ENCODE measurements at regions not wholly inside any gene's neighbourhood (a gene's known extent, or its start where the extent isn't known, plus 50 kb on each side); places are given as distances from the start of the nearest gene placed in this dataset.

GRCh38 chr4:46594661-46595060 lies 204.7 kb upstream of the GABRA2 start:
- in situ Hi-C loops (cut with HindIII; ENCODE audit: low pct_unique_long_range_greater_than_20kb, low sequenced_read_pairs), result no loop called here
- no peak for DNase-seq (ENCODE audit: low read depth, low spot score)

- in situ Hi-C loops (cut with HindIII; ENCODE audit: low pct_unique_long_range_greater_than_20kb, low sequenced_read_pairs), result no loop called here
- DNase-seq (ENCODE audit: low read depth, low spot score), result no peak
These were observed 196.6 kb upstream of the GABRA2 start for GRCh38 chr4:46586566-46586965.

GRCh38 chr4:46581677-46582076 lies 191.7 kb upstream of the GABRA2 start:
- DNase-seq (ENCODE audit: low read depth, low spot score), result no peak
- in situ Hi-C loops (cut with HindIII; ENCODE audit: low pct_unique_long_range_greater_than_20kb, low sequenced_read_pairs), result no loop called here

- DNase-seq (ENCODE audit: low read depth, low spot score), result no peak
- in situ Hi-C loops (cut with HindIII; ENCODE audit: low pct_unique_long_range_greater_than_20kb, low sequenced_read_pairs), result no loop called here
These were observed 165.0 kb upstream of the GABRA2 start for GRCh38 chr4:46554760-46555465.

GRCh38 chr4:46550471-46550870 lies 160.5 kb upstream of the GABRA2 start:
- in situ Hi-C loops (cut with HindIII; ENCODE audit: low pct_unique_long_range_greater_than_20kb, low sequenced_read_pairs), result no loop called here
- DNase-seq (ENCODE audit: low read depth, low spot score), result no peak

GRCh38 chr4:46549125-46549524 lies 159.2 kb upstream of the GABRA2 start:
- DNase-seq (ENCODE audit: low read depth, low spot score), result no peak
- in situ Hi-C loops (cut with HindIII; ENCODE audit: low pct_unique_long_range_greater_than_20kb, low sequenced_read_pairs), result no loop called here

- in situ Hi-C loops (cut with HindIII; ENCODE audit: low pct_unique_long_range_greater_than_20kb, low sequenced_read_pairs), result no loop called here
- DNase-seq (ENCODE audit: low read depth, low spot score), result no peak
These were observed 134.8 kb upstream of the GABRA2 start for GRCh38 chr4:46524751-46525150.

- in situ Hi-C loops (cut with HindIII; ENCODE audit: low pct_unique_long_range_greater_than_20kb, low sequenced_read_pairs), result no loop called here
- DNase-seq (ENCODE audit: low read depth, low spot score), result no peak
These were observed 130.4 kb upstream of the GABRA2 start for GRCh38 chr4:46520361-46520760.

- in situ Hi-C loops (cut with HindIII; ENCODE audit: low pct_unique_long_range_greater_than_20kb, low sequenced_read_pairs), result no loop called here
These were observed 126.0 kb upstream of the GABRA2 start for GRCh38 chr4:46515940-46516339.

GRCh38 chr4:46508216-46508615 lies 118.3 kb upstream of the GABRA2 start:
- DNase-seq (ENCODE audit: low read depth, low spot score), result no peak
- in situ Hi-C loops (cut with HindIII; ENCODE audit: low pct_unique_long_range_greater_than_20kb, low sequenced_read_pairs), result no loop called here

More at GRCh38 chr4:46515940-46516339, 126.0 kb upstream of the GABRA2 start:
- DNase-seq (ENCODE audit: low read depth, low spot score), result no peak

GRCh38 chr4:46506876-46507275 lies 116.9 kb upstream of the GABRA2 start:
- peak; percentile 7 for DNase-seq (ENCODE audit: low read depth, low spot score)
- in situ Hi-C loops (cut with HindIII; ENCODE audit: low pct_unique_long_range_greater_than_20kb, low sequenced_read_pairs), result no loop called here

- no peak for DNase-seq (ENCODE audit: low read depth, low spot score)
- in situ Hi-C loops (cut with HindIII; ENCODE audit: low pct_unique_long_range_greater_than_20kb, low sequenced_read_pairs), result no loop called here
These were observed 115.2 kb upstream of the GABRA2 start for GRCh38 chr4:46505131-46505530.

- DNase-seq (ENCODE audit: low read depth, low spot score), result peak; percentile 64
- in situ Hi-C loops (cut with HindIII; ENCODE audit: low pct_unique_long_range_greater_than_20kb, low sequenced_read_pairs), result no loop called here
These were observed 113.8 kb upstream of the GABRA2 start for GRCh38 chr4:46503739-46504138.

GRCh38 chr4:46492394-46492793 lies 102.5 kb upstream of the GABRA2 start:
- in situ Hi-C loops (cut with HindIII; ENCODE audit: low pct_unique_long_range_greater_than_20kb, low sequenced_read_pairs), result no loop called here
- no peak for DNase-seq (ENCODE audit: low read depth, low spot score)

GRCh38 chr4:46491455-46491854 lies 101.5 kb upstream of the GABRA2 start:
- in situ Hi-C loops (cut with HindIII; ENCODE audit: low pct_unique_long_range_greater_than_20kb, low sequenced_read_pairs), result no loop called here
- DNase-seq (ENCODE audit: low read depth, low spot score), result no peak

GRCh38 chr4:46484881-46485280 lies 95.0 kb upstream of the GABRA2 start:
- peak; percentile 52 for DNase-seq (ENCODE audit: low read depth, low spot score)
- in situ Hi-C loops (cut with HindIII; ENCODE audit: low pct_unique_long_range_greater_than_20kb, low sequenced_read_pairs), result no loop called here

- in situ Hi-C loops (cut with HindIII; ENCODE audit: low pct_unique_long_range_greater_than_20kb, low sequenced_read_pairs), result no loop called here
- no peak for DNase-seq (ENCODE audit: low read depth, low spot score)
These were observed 72.8 kb upstream of the GABRA2 start for GRCh38 chr4:46462733-46463132.

- in situ Hi-C loops (cut with HindIII; ENCODE audit: low pct_unique_long_range_greater_than_20kb, low sequenced_read_pairs), result no loop called here
- no peak for DNase-seq (ENCODE audit: low read depth, low spot score)
These were observed 69.4 kb upstream of the GABRA2 start for GRCh38 chr4:46459308-46459707.

GRCh38 chr4:46450556-46450955 lies 60.6 kb upstream of the GABRA2 start:
- in situ Hi-C loops (cut with HindIII; ENCODE audit: low pct_unique_long_range_greater_than_20kb, low sequenced_read_pairs), result no loop called here
- peak; percentile 72 for DNase-seq (ENCODE audit: low read depth, low spot score)
